ENCODE measurements at regions not wholly inside any gene's neighbourhood (a gene's known extent, or its start where the extent isn't known, plus 50 kb on each side); places are given as distances from the start of the nearest gene placed in this dataset.

- Histone ChIP-seq H3K79me2 (ENCODE audit: control insufficient read depth in 1 of 2, insufficient read depth in 2 of 2, low read length in 2 of 2) (no peaks in the 10 kb centered on the region), H2BK5ac (ENCODE audit: low read depth, low read length) (no peak overlapping the region), H4K8ac (ENCODE audit: extremely low read depth, insufficient read depth, low read length) (no peak overlapping the region), H3K4me3 (ENCODE audit: extremely low read depth in 1 of 4, insufficient read depth in 2 of 4, low read depth in 3 of 4, low read length in 4 of 4) (no peak overlapping the region), H2AK5ac (ENCODE audit: low read depth, low read length) (no peak overlapping the region), H4K5ac (ENCODE audit: insufficient read length, low read depth, low read length) (no peak overlapping the region), H3K9me3 (ENCODE audit: insufficient read depth in 2 of 2, low read depth in 1 of 2, low read length in 1 of 2) (no peaks in the 10 kb centered on the region), H3K27ac (ENCODE audit: low read depth, low read length) (no peak overlapping the region), H3K18ac (ENCODE audit: extremely low read depth, low read length) (no peak overlapping the region), H3K4me1 (replicated peaks in 1 of 4; ENCODE audit: control insufficient read depth in 3 of 4, insufficient read depth in 4 of 4, low read length in 3 of 4) (peaks cover 0 to 10% (median 1%) of the 10 kb centered on the region in 4 experiments; a peak in 1 of 7 replicates), H3K36me3 (ENCODE audit: control insufficient read depth in 2 of 4, insufficient read depth in 4 of 4, low read length in 3 of 4) (no peaks in the 10 kb centered on the region), H2AFZ (ENCODE audit: low read length) (no peak overlapping the region), H3K56ac (replicated peaks; ENCODE audit: insufficient read length, low read depth, low read length) (no peak overlapping the region), H3K4ac (replicated peaks; ENCODE audit: insufficient read length, low read depth, low read length) (no peak overlapping the region), H2BK15ac (ENCODE audit: low read length) (no peak overlapping the region), H3K27me3 (replicated peaks in 1 of 4; ENCODE audit: control insufficient read depth in 3 of 4, extremely low read depth in 1 of 4, insufficient read depth in 3 of 4, low read length in 3 of 4) (no peaks in the 10 kb centered on the region), H2BK120ac (replicated peaks; ENCODE audit: low read depth, low read length) (no peak overlapping the region), H3K4me2 (ENCODE audit: insufficient read depth in 1 of 2, low read depth in 2 of 2, low read length in 2 of 2) (no peak overlapping the region), H2BK20ac (ENCODE audit: low read length) (no peak overlapping the region), H3K79me1 (ENCODE audit: low read depth, low read length) (no peaks in the 10 kb centered on the region), H2BK12ac (ENCODE audit: low read depth, low read length) (no peak overlapping the region), H4K91ac (replicated peaks; ENCODE audit: insufficient read length, low read length) (no peak overlapping the region), H3K23me2 (ENCODE audit: low read depth, low read length) (no peaks in the 10 kb centered on the region), H4K20me1 (replicated peaks in 1 of 2; ENCODE audit: control insufficient read depth in 1 of 2, insufficient read depth in 2 of 2, low read length in 2 of 2) (no peaks in the 10 kb centered on the region), H3K23ac (ENCODE audit: insufficient read length) (no peak overlapping the region), H3K9ac (replicated peaks in 1 of 4; ENCODE audit: extremely low read depth in 1 of 4, low read depth in 3 of 4, low read length in 3 of 4) (no peak overlapping the region), H3K14ac (ENCODE audit: insufficient read length) (no peak overlapping the region)
- ChIA-PET POLR2A (ENCODE audit: partially characterized antibody) (no interaction called here), CTCF (ENCODE audit: partially characterized antibody) (no interaction called here)
- FAIRE-seq = no peak
- no peak for DNase-seq (ENCODE audit: low read depth in 1 of 2, low spot score in 2 of 2)
- no peak for TF ChIP-seq POU5F1 (IDR thresholded peaks at IDR 0.05; ENCODE audit: low read depth, low read length)
- peak; percentile 31; the same call in 1 of the 2 replicates for TF ChIP-seq BACH1 (IDR thresholded peaks at IDR 0.05; ENCODE audit: low read length)
- WGBS, 2 experiments (ENCODE audit: extremely low coverage in 1 of 2, insufficient coverage in 1 of 2, insufficient read length in 1 of 2, insufficient replicate concordance in 2 of 2, low coverage in 1 of 2, low lambda C conversion rate in 2 of 2, missing lambda C conversion rate in 1 of 2) = 79% methylated on average over 4 of the region's 4 CpGs; no CpG with 5 or more reads in 1 of the 2 experiments
Observed at GRCh38 chr18:68083131-68083530, 566.6 kb upstream of the DSEL start.
